H1 (cell line): ENCODE measurements at regions not wholly inside any gene's neighbourhood (a gene's known extent, or its start where the extent isn't known, plus 50 kb on each side); places are given as distances from the start of the nearest gene placed in this dataset.

ENCODE experiments used
- CTCF ChIA-PET: fragments of 300-600 bp; sonication (Branson Sonifier 250); formaldehyde crosslinking; loops from one replicate; lab custom pipeline; 2021; ENCODE audit not compliant: partially characterized antibody; lab: Charles Lee
- POLR2A ChIA-PET: fragments of 300-600 bp; sonication (Branson Sonifier 250); formaldehyde crosslinking; loops from one replicate; lab custom pipeline; 2021; ENCODE audit warnings: inconsistent platforms; ENCODE audit not compliant: partially characterized antibody; lab: Charles Lee
- DNase-seq, 2 experiments: peaks; one replicate each; pipeline versions ENCODE4 v3.0.0 to v3.0.0-alpha.2; 2010 to 2022; ENCODE audit warnings: low spot score in 2 of 2, low read depth in 1 of 2, mixed read lengths in 1 of 2
- FAIRE-seq: peaks from 2 replicates; lab custom pipeline; 2011; peaks lifted over from hg19 to GRCh38; lab: Jason Lieb, UNC
- H2AFZ ChIP-seq: 2 replicates; pipeline ENCODE4 v1.8.1; 2012; ENCODE audit warnings: low read length, inconsistent platforms
- H2AK5ac ChIP-seq: 2 replicates; pipeline ENCODE4 v1.6.1; 2013; ENCODE audit warnings: low read depth, low read length
- H2BK120ac ChIP-seq: replicated peaks from 2 replicates; pipeline ENCODE3; 2013; ENCODE audit warnings: low read depth, low read length, inconsistent platforms
- H2BK12ac ChIP-seq: 2 replicates; pipeline ENCODE4 v1.6.1; 2013; ENCODE audit warnings: low read depth, low read length
- H2BK15ac ChIP-seq: 2 replicates; pipeline ENCODE4 v1.6.1; 2013; ENCODE audit warnings: low read length
- H2BK20ac ChIP-seq: 2 replicates; pipeline ENCODE4 v1.6.1; 2013; ENCODE audit warnings: low read length
- H2BK5ac ChIP-seq: 2 replicates; pipeline ENCODE4 v1.6.1; 2013; ENCODE audit warnings: low read depth, low read length
- H3K14ac ChIP-seq: 2 replicates; pipeline ENCODE4 v1.6.1; 2013; ENCODE audit warnings: inconsistent platforms; ENCODE audit not compliant: insufficient read length
- H3K18ac ChIP-seq: 2 replicates; pipeline ENCODE4 v1.6.1; 2013; ENCODE audit warnings: low read length; ENCODE audit errors: extremely low read depth
- H3K23ac ChIP-seq: 2 replicates; pipeline ENCODE4 v1.6.1; 2013; ENCODE audit warnings: inconsistent platforms; ENCODE audit not compliant: insufficient read length
- H3K23me2 ChIP-seq: 2 replicates; pipeline ENCODE4 v1.6.1; 2013; ENCODE audit warnings: low read depth, low read length
- H3K27ac ChIP-seq: 2 replicates; pipeline ENCODE4 v1.6.1; 2011; ENCODE audit warnings: low read depth, low read length, inconsistent platforms
- H3K27me3 ChIP-seq, 4 experiments: replicated peaks in 1 of 4; 1 replicate in 1 of 4; 2 replicates in 3 of 4; pipeline versions ENCODE4 v1.6.1 to v1.8.1; 2011 to 2013; ENCODE audit warnings: low read length in 3 of 4, mild to moderate bottlenecking in 3 of 4, inconsistent platforms in 2 of 4, mixed read lengths in 2 of 4, moderate library complexity in 1 of 4; ENCODE audit not compliant: control insufficient read depth in 3 of 4, insufficient read depth in 3 of 4; ENCODE audit errors: extremely low read depth in 1 of 4
- H3K36me3 ChIP-seq, 4 experiments: 2 replicates each; pipeline versions ENCODE4 v1.6.1 to v1.8.1; 2011 to 2013; ENCODE audit warnings: mild to moderate bottlenecking in 4 of 4, low read length in 3 of 4, moderate library complexity in 2 of 4, control low read depth in 1 of 4, inconsistent platforms in 1 of 4; ENCODE audit not compliant: insufficient read depth in 4 of 4, control insufficient read depth in 2 of 4
- H3K4ac ChIP-seq: replicated peaks from 2 replicates; pipeline ENCODE3; 2013; ENCODE audit warnings: low read length, low read depth, mixed read lengths, inconsistent platforms; ENCODE audit not compliant: insufficient read length
- H3K4me1 ChIP-seq, 4 experiments: replicated peaks in 1 of 4; 1 replicate in 1 of 4; 2 replicates in 3 of 4; pipeline versions ENCODE4 v1.6.1 to v1.8.1; 2011 to 2013; ENCODE audit warnings: low read length in 3 of 4, inconsistent platforms in 2 of 4, mixed read lengths in 1 of 4; ENCODE audit not compliant: insufficient read depth in 4 of 4, control insufficient read depth in 3 of 4
- H3K4me2 ChIP-seq, 2 experiments: 2 replicates each; pipeline versions ENCODE4 v1.6.1 to v1.8.1; 2011 to 2013; ENCODE audit warnings: low read depth in 2 of 2, low read length in 2 of 2, control low read depth in 1 of 2, inconsistent platforms in 1 of 2, mild to moderate bottlenecking in 1 of 2; ENCODE audit not compliant: insufficient read depth in 1 of 2
- H3K4me3 ChIP-seq, 4 experiments: fragments of 200-600, 300-600 bp in 1 of 4; sonication (generic), shearing (Covaris generic), sonication (Bioruptor Twin) in 1 of 4; 2 replicates each; pipeline versions ENCODE4 v1.5.1 to v1.8.1; 2011 to 2016; ENCODE audit warnings: low read length in 4 of 4, low read depth in 3 of 4, control low read depth in 2 of 4, inconsistent platforms in 2 of 4, mild to moderate bottlenecking in 2 of 4, mixed read lengths in 1 of 4, moderate library complexity in 1 of 4; ENCODE audit not compliant: insufficient read depth in 2 of 4; ENCODE audit errors: extremely low read depth in 1 of 4
- H3K56ac ChIP-seq: replicated peaks from 2 replicates; pipeline ENCODE3; 2013; ENCODE audit warnings: low read depth, mild to moderate bottlenecking, mixed read lengths, low read length, inconsistent platforms; ENCODE audit not compliant: insufficient read length
- H3K79me1 ChIP-seq: 2 replicates; pipeline ENCODE4 v1.6.1; 2013; ENCODE audit warnings: low read depth, low read length, control low read depth
- H3K79me2 ChIP-seq, 2 experiments: 2 replicates each; pipeline versions ENCODE4 v1.6.1 to v1.8.1; 2012 to 2013; ENCODE audit warnings: low read length in 2 of 2, mild to moderate bottlenecking in 2 of 2, inconsistent platforms in 1 of 2; ENCODE audit not compliant: insufficient read depth in 2 of 2, control insufficient read depth in 1 of 2
- H3K9ac ChIP-seq, 4 experiments: replicated peaks in 1 of 4; 1 replicate in 1 of 4; 2 replicates in 3 of 4; pipeline versions ENCODE4 v1.6.1 to v1.8.1; 2011 to 2013; ENCODE audit warnings: low read depth in 3 of 4, low read length in 3 of 4, control low read depth in 2 of 4, mild to moderate bottlenecking in 2 of 4, moderate library complexity in 2 of 4, inconsistent platforms in 1 of 4; ENCODE audit errors: extremely low read depth in 1 of 4
- H3K9me3 ChIP-seq, 2 experiments: 2 replicates each; pipeline versions ENCODE4 v1.6.1 to v1.8.1; 2012 to 2013; ENCODE audit warnings: mild to moderate bottlenecking in 2 of 2, moderate library complexity in 2 of 2, control low read depth in 1 of 2, inconsistent platforms in 1 of 2, low read depth in 1 of 2, low read length in 1 of 2, mixed read lengths in 1 of 2; ENCODE audit not compliant: insufficient read depth in 2 of 2
- H4K20me1 ChIP-seq, 2 experiments: replicated peaks in 1 of 2; 2 replicates each; pipeline versions ENCODE3 to v1.8.1; 2011 to 2013; ENCODE audit warnings: inconsistent platforms in 2 of 2, low read length in 2 of 2, mild to moderate bottlenecking in 1 of 2; ENCODE audit not compliant: insufficient read depth in 2 of 2, control insufficient read depth in 1 of 2
- H4K5ac ChIP-seq: 2 replicates; pipeline ENCODE4 v1.6.1; 2013; ENCODE audit warnings: low read length, low read depth, mixed read lengths, inconsistent platforms; ENCODE audit not compliant: insufficient read length
- H4K8ac ChIP-seq: 2 replicates; pipeline ENCODE4 v1.8.0; 2013; ENCODE audit warnings: mild to moderate bottlenecking, moderate library complexity, low read length, inconsistent platforms; ENCODE audit not compliant: insufficient read depth; ENCODE audit errors: extremely low read depth
- H4K91ac ChIP-seq: replicated peaks from 2 replicates; pipeline ENCODE3; 2013; ENCODE audit warnings: low read length, mixed read lengths, inconsistent platforms; ENCODE audit not compliant: insufficient read length
- ASH2L ChIP-seq: fragments of 200-600, 300-600 bp; sonication (generic); IDR thresholded peaks from one replicate; pipeline ENCODE4 v1.7.1; 2017; ENCODE audit warnings: low read length
- E2F6 ChIP-seq: IDR thresholded peaks from 2 replicates; pipeline ENCODE4 v1.6.1; 2012; ENCODE audit warnings: inconsistent platforms
- HDAC6 ChIP-seq: IDR thresholded peaks from one replicate; pipeline ENCODE4 v1.7.1; 2012; ENCODE audit warnings: low read depth, mild to moderate bottlenecking, inconsistent platforms, low read length, moderate library complexity
- KDM4A ChIP-seq: IDR thresholded peaks from one replicate; pipeline ENCODE4 v1.7.1; 2012; ENCODE audit warnings: low read depth, mild to moderate bottlenecking, moderate library complexity, low read length, inconsistent platforms; ENCODE audit not compliant: severe bottlenecking
- MAFK ChIP-seq: IDR thresholded peaks from 2 replicates; pipeline ENCODE4 v1.6.1; 2012; ENCODE audit warnings: low read depth, mild to moderate bottlenecking, improper control_type of control experiment, low read length
- MAX ChIP-seq: IDR thresholded peaks from 2 replicates; pipeline ENCODE4 v1.6.1; 2012; ENCODE audit warnings: inconsistent platforms
- RBBP5 ChIP-seq: IDR thresholded peaks from 2 replicates; pipeline ENCODE4 v1.7.1; 2012; ENCODE audit warnings: low read depth, mild to moderate bottlenecking, inconsistent platforms, low read length, moderate library complexity, borderline replicate concordance
- SP2 ChIP-seq: IDR thresholded peaks from 2 replicates; pipeline ENCODE4 v1.6.1; 2012; ENCODE audit warnings: mild to moderate bottlenecking, low read length, inconsistent platforms
- WGBS, 2 experiments: shearing (Covaris generic) in 1 of 2; methylation state at CpG; one replicate each; pipeline versions ENCODE4 v1.1.6 to v1.1.7; 2013 to 2015; ENCODE audit warnings: low lambda C conversion rate in 2 of 2, mixed read lengths in 2 of 2, inconsistent platforms in 1 of 2, low coverage in 1 of 2, missing lambda C conversion rate in 1 of 2; ENCODE audit not compliant: insufficient replicate concordance in 2 of 2, insufficient coverage in 1 of 2, insufficient read length in 1 of 2; ENCODE audit errors: extremely low coverage in 1 of 2, missing lambda C conversion rate in 1 of 2; 5-methylcytosine and 5-hydroxymethylcytosine counted together

- H3K23me2 ChIP-seq, result no peaks in the 10 kb centered on the region; the same call in 1 of the 2 replicates
- no peak overlapping the region for H4K8ac ChIP-seq
- H2BK120ac ChIP-seq, result no peak overlapping the region
- H3K18ac ChIP-seq, result no peak overlapping the region
- no peak overlapping the region for H3K56ac ChIP-seq
- no peak overlapping the region for H2BK15ac ChIP-seq
- POLR2A ChIA-PET, result no interaction called here
- H3K4me3 ChIP-seq, result no peak overlapping the region
- no peak overlapping the region for H3K23ac ChIP-seq
- H3K27me3 ChIP-seq, result no peaks in the 10 kb centered on the region
- WGBS, 2 experiments, result 97% methylated on average over 16 of the region's 19 CpGs; no CpG with 5 or more reads in 1 of the 2 experiments
- H4K5ac ChIP-seq, result no peak overlapping the region
- H3K36me3 ChIP-seq, result no peaks in the 10 kb centered on the region
- H3K4ac ChIP-seq, result no peak overlapping the region
- DNase-seq (no peak), FAIRE-seq (no peak)
- H2BK5ac ChIP-seq, result no peak overlapping the region
- H3K14ac ChIP-seq, result no peak overlapping the region
- no peak overlapping the region for H2BK12ac ChIP-seq
- H3K79me2 ChIP-seq, result no peaks in the 10 kb centered on the region
- H3K9ac ChIP-seq, result no peak overlapping the region
- no peaks in the 10 kb centered on the region for H3K79me1 ChIP-seq
- no peaks in the 10 kb centered on the region for H3K9me3 ChIP-seq
- H3K27ac ChIP-seq, result no peak overlapping the region
- no peaks in the 10 kb centered on the region for H3K4me1 ChIP-seq
- no peak overlapping the region for H2AFZ ChIP-seq
- no peak overlapping the region for H4K91ac ChIP-seq
- no peak overlapping the region for H2BK20ac ChIP-seq
- H4K20me1 ChIP-seq, result no peaks in the 10 kb centered on the region
- H3K4me2 ChIP-seq, result no peak overlapping the region
- CTCF ChIA-PET, result interaction anchor here (0.6 to 1.2 kb wide), 5 partner anchors 8 to 120 kb away, joined by 3 to 4 read pairs (median 3); no protein-coding TSS in a partner anchor
- H2AK5ac ChIP-seq, result no peak overlapping the region
- TF ChIP-seq KDM4A, result no peak
- no peak for TF ChIP-seq SP2
- TF ChIP-seq MAX, result no peak
- no peak for TF ChIP-seq HDAC6
- no peak for TF ChIP-seq RBBP5
- TF ChIP-seq MAFK, result no peak
- no peak for TF ChIP-seq ASH2L
- TF ChIP-seq E2F6, result no peak
Observed at GRCh38 chr18:78867131-78867530, 112.5 kb upstream of the SALL3 start.
